ENCODE measurements at regions not wholly inside any gene's neighbourhood (a gene's known extent, or its start where the extent isn't known, plus 50 kb on each side); places are given as distances from the start of the nearest gene placed in this dataset.

- no peak for TF ChIP-seq POLR2A (IDR thresholded peaks at IDR 0.05; ENCODE audit: low read length)
- TF ChIP-seq GATA1 (IDR thresholded peaks at IDR 0.05; ENCODE audit: low read depth, low read length), result no peak
Measured at GRCh38 chr4:60175241-60175640, 1024.9 kb upstream of the ADGRL3 start.

All from erythroblast (primary cell).